Endothelial cell of umbilical vein (primary cell): ENCODE measurements at regions not wholly inside any gene's neighbourhood (a gene's known extent, or its start where the extent isn't known, plus 50 kb on each side); places are given as distances from the start of the nearest gene placed in this dataset.

Source experiments
- BruUV-seq: library from RNA; stranded (reverse); fragments of 400-500 nt; replicated peaks from 2 replicates; lab custom pipeline; 2021; lab: Mats Ljungman, UMichigan
- CTCF ChIA-PET: fragments of 300-600, 350-600 bp; sonication (Branson Sonifier 250); formaldehyde crosslinking; loops from one replicate; lab custom pipeline; 2021; ENCODE audit warnings: antibody characterized with exemption, inconsistent platforms; lab: Charles Lee
- POLR2A ChIA-PET: fragments of 300-600, 350-600 bp; sonication (Branson Sonifier 250); formaldehyde crosslinking; loops from one replicate; lab custom pipeline; 2021; ENCODE audit warnings: antibody characterized with exemption, inconsistent platforms; lab: Charles Lee
- DNase-seq: peaks from one replicate; pipeline ENCODE4 v3.0.0-alpha.2; 2011; ENCODE audit warnings: low read depth, low spot score
- FAIRE-seq: peaks from 2 replicates; lab custom pipeline; 2011; peaks lifted over from hg19 to GRCh38; lab: Jason Lieb, UNC
- H2AFZ ChIP-seq: 2 replicates; pipeline ENCODE4 v1.6.0; 2012; ENCODE audit warnings: low read depth, low read length, control low read depth, inconsistent platforms
- H3K27ac ChIP-seq: 2 replicates; pipeline ENCODE4 v1.5.1; 2011; ENCODE audit warnings: low read depth, mild to moderate bottlenecking, control low read depth, low read length, moderate library complexity; ENCODE audit not compliant: insufficient read depth
- H3K27me3 ChIP-seq, 2 experiments: 2 replicates each; pipeline versions ENCODE4 v1.6.0 to v1.6.1; 2011; ENCODE audit warnings: low read length in 2 of 2, mixed read lengths in 1 of 2; ENCODE audit not compliant: control insufficient read depth in 2 of 2, insufficient read depth in 2 of 2
- H3K36me3 ChIP-seq, 2 experiments: 2 replicates in 1 of 2; 3 replicates in 1 of 2; pipeline ENCODE4 v1.5.1; 2011; ENCODE audit warnings: low read length in 2 of 2, mild to moderate bottlenecking in 1 of 2, moderate library complexity in 1 of 2; ENCODE audit not compliant: control insufficient read depth in 2 of 2, insufficient read depth in 2 of 2; ENCODE audit errors: extremely low read depth in 1 of 2
- H3K4me1 ChIP-seq: 3 replicates; pipeline ENCODE4 v1.5.1; 2011; ENCODE audit warnings: mild to moderate bottlenecking, low read length; ENCODE audit not compliant: control insufficient read depth, insufficient read depth; ENCODE audit errors: extremely low read depth
- H3K4me2 ChIP-seq: 2 replicates; pipeline ENCODE4 v1.6.1; 2011; ENCODE audit warnings: low read length, control low read depth, mixed read lengths; ENCODE audit not compliant: insufficient read depth
- H3K4me3 ChIP-seq, 3 experiments: fragments of 200-600 bp in 1 of 3; sonication (generic), shearing (Covaris generic) in 1 of 3; replicated peaks in 1 of 3; 2 replicates each; pipeline ENCODE4 v1.5.1; 2011 to 2016; ENCODE audit warnings: control low read depth in 3 of 3, low read length in 3 of 3, mild to moderate bottlenecking in 2 of 3, inconsistent platforms in 1 of 3, low read depth in 1 of 3, moderate library complexity in 1 of 3; ENCODE audit not compliant: insufficient read depth in 1 of 3
- H3K79me2 ChIP-seq: 2 replicates; pipeline ENCODE4 v1.6.0; 2012; ENCODE audit warnings: low read length, inconsistent platforms; ENCODE audit not compliant: control insufficient read depth, insufficient read depth
- H3K9ac ChIP-seq: replicated peaks from 2 replicates; pipeline ENCODE3; 2011; ENCODE audit warnings: low read length, control low read depth; ENCODE audit not compliant: insufficient read depth; ENCODE audit errors: extremely low read depth
- H3K9me1 ChIP-seq: replicated peaks from 3 replicates; pipeline ENCODE4 v1.6.0; 2011; ENCODE audit warnings: mild to moderate bottlenecking, low read length; ENCODE audit not compliant: control insufficient read depth, insufficient read depth; ENCODE audit errors: extremely low read depth
- H3K9me3 ChIP-seq: replicated peaks from 2 replicates; pipeline ENCODE4 v1.5.1; 2012; ENCODE audit warnings: low read length, inconsistent platforms; ENCODE audit not compliant: control insufficient read depth, insufficient read depth
- H4K20me1 ChIP-seq: replicated peaks from 2 replicates; pipeline ENCODE3; 2011; ENCODE audit warnings: mild to moderate bottlenecking, low read length; ENCODE audit not compliant: control insufficient read depth, insufficient read depth; ENCODE audit errors: extremely low read depth
- GATA2 ChIP-seq: IDR thresholded peaks from 2 replicates; pipeline ENCODE4 v1.7.0; 2011; ENCODE audit warnings: low read depth, mild to moderate bottlenecking, moderate library complexity, mixed read lengths, low read length; ENCODE audit not compliant: insufficient read length, insufficient read depth
- JUN ChIP-seq: IDR thresholded peaks from 2 replicates; pipeline ENCODE4 v1.6.1; 2011; ENCODE audit warnings: borderline replicate concordance, low read depth; ENCODE audit not compliant: insufficient read length, insufficient read depth
- POLR2A ChIP-seq: IDR thresholded peaks from 2 replicates; pipeline ENCODE4 v1.6.1; 2012; ENCODE audit warnings: low read depth, mild to moderate bottlenecking, control low read depth, low read length
- dilution Hi-C: fragments of 300-500 bp; cut with MboI; formaldehyde crosslinking; loops from one replicate; pipeline ENCODE4 v1.15.0; 2019; ENCODE audit warnings: low sequenced_read_pairs; ENCODE audit not compliant: extremely low pct_ligation_motif_present
- intact Hi-C: fragments of 100-400 bp; cut with micrococcal nuclease; formaldehyde crosslinking; loops from one replicate; pipeline ENCODE4 v1.10.0; 2022
- TF ChIP-seq, protein P1 (sequence below), 2 donors: IDR thresholded peaks; 1 replicate in 1 of 2; 2 replicates in 1 of 2; pipeline ENCODE4 v1.5.1; 2011; ENCODE audit warnings: low read length in 2 of 2, mild to moderate bottlenecking in 2 of 2, moderate library complexity in 2 of 2, control low read depth in 1 of 2, inconsistent platforms in 1 of 2, low read depth in 1 of 2; ENCODE audit not compliant: insufficient read depth in 1 of 2; ENCODE audit errors: extremely low read depth in 1 of 2

DNA sequence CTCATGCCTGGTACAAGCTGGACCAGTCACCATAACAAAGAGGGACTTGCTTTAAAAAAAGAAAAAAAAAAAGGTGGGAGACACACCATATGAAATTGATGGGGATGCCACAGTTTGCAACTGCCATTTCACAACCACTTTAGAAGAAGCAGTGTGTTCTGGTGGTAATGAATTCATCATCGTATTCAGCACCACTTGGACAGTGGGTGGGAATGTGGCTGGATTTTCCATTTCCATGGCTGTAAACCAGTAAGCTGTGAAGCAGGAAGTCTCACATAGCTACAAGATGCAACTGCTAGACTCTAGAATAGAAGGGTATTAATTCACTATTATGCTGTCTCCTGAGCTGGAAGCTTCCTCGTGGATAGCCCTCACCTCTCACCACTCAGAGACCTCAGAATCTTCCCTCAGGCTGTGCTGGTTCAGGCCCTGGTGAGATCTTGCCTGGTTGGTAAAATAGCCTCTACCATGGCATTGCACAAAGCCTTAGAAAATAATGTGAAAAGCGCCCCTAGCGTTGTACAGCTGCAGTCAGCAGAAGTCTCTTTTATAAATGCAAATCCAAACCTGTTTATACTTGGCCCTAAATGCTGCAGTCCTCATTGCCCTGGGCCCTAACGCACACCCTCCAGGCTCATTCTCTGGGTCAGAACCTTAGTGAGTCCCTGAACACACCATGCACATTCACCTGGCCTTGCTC lies 150.7 kb downstream of the KCTD15 start:
- no peak overlapping the region for H3K4me2 ChIP-seq
- no peaks in the 10 kb centered on the region for H4K20me1 ChIP-seq
- no peak for TF ChIP-seq JUN
- no peak for TF ChIP-seq GATA2
- TF ChIP-seq, protein P1, sequence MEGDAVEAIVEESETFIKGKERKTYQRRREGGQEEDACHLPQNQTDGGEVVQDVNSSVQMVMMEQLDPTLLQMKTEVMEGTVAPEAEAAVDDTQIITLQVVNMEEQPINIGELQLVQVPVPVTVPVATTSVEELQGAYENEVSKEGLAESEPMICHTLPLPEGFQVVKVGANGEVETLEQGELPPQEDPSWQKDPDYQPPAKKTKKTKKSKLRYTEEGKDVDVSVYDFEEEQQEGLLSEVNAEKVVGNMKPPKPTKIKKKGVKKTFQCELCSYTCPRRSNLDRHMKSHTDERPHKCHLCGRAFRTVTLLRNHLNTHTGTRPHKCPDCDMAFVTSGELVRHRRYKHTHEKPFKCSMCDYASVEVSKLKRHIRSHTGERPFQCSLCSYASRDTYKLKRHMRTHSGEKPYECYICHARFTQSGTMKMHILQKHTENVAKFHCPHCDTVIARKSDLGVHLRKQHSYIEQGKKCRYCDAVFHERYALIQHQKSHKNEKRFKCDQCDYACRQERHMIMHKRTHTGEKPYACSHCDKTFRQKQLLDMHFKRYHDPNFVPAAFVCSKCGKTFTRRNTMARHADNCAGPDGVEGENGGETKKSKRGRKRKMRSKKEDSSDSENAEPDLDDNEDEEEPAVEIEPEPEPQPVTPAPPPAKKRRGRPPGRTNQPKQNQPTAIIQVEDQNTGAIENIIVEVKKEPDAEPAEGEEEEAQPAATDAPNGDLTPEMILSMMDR (IDR thresholded peaks at IDR 0.05; ENCODE audit: extremely low read depth in 1 of 2, insufficient read depth in 1 of 2, low read depth in 1 of 2, low read length in 2 of 2), result peak; percentile 4 to 12
- TF ChIP-seq POLR2A, result no peak
- CTCF ChIA-PET, result interaction anchor here (0.7 to 2.6 kb wide), 9 partner anchors 8 to 531 kb away, joined by 3 to 19 read pairs (median 3); no protein-coding TSS in a partner anchor
- H3K4me3 ChIP-seq, result no peak overlapping the region
- dilution Hi-C loops, result no loop called here
- no peaks in the 10 kb centered on the region for H3K9me1 ChIP-seq
- no peak overlapping the region for H3K27ac ChIP-seq
- H3K4me1 ChIP-seq, result no peaks in the 10 kb centered on the region
- H3K9ac ChIP-seq, result no peak overlapping the region
- no peaks in the 10 kb centered on the region for H3K36me3 ChIP-seq
- DNase-seq (no peak), FAIRE-seq (no peak)
- H3K9me3 ChIP-seq, result no peaks in the 10 kb centered on the region
- POLR2A ChIA-PET, result no interaction called here
- BruUV-seq, result no TSS peak
- intact Hi-C loops, result no loop called here
- H3K27me3 ChIP-seq, result no peaks in the 10 kb centered on the region
- no peaks in the 10 kb centered on the region for H3K79me2 ChIP-seq
- H2AFZ ChIP-seq, result no peak overlapping the region
